Tibial artery (tissue), 4 donors: ENCODE measurements at regions not wholly inside any gene's neighbourhood (a gene's known extent, or its start where the extent isn't known, plus 50 kb on each side); places are given as distances from the start of the nearest gene placed in this dataset.

Experiments
- DNase-seq, 2 donors: peaks; one replicate each; pipeline ENCODE4 v3.0.0-alpha.2; 2019
- H3K27ac ChIP-seq, 2 donors: fragments of 200-600 bp; sonication (generic) in 1 of 2; 1 replicate in 1 of 2; 2 replicates in 1 of 2; pipeline ENCODE4 v1.5.1; 2018 to 2019; ENCODE audit warnings: mild to moderate bottlenecking in 1 of 2
- H3K27me3 ChIP-seq, 2 donors: fragments of 200-600 bp; sonication (generic) in 1 of 2; one replicate each; pipeline versions ENCODE4 v1.5.1 to v1.6.0; 2016 to 2019
- H3K36me3 ChIP-seq, 3 donors: fragments of 200-600 bp; sonication (generic) in 2 of 3; one replicate each; pipeline ENCODE4 v1.5.1; 2016 to 2019; ENCODE audit warnings: mild to moderate bottlenecking in 2 of 3
- H3K4me1 ChIP-seq, 4 donors: fragments of 200-600 bp; sonication (generic) in 2 of 4; 1 replicate in 3 of 4; 2 replicates in 1 of 4; pipeline ENCODE4 v1.5.1; 2016 to 2019
- H3K4me3 ChIP-seq, 2 donors: fragments of 200-600 bp; sonication (generic) in 1 of 2; 1 replicate in 1 of 2; 2 replicates in 1 of 2; pipeline ENCODE4 v1.5.1; 2018 to 2019; ENCODE audit warnings: mild to moderate bottlenecking in 2 of 2
- H3K9me3 ChIP-seq, 3 donors: fragments of 200-600 bp; sonication (generic) in 1 of 3; one replicate each; pipeline ENCODE4 v1.5.1; 2016 to 2019
- CTCF ChIP-seq, 2 experiments: fragments of 200-600 bp in 1 of 2; fragments of 450-650 bp in 1 of 2; IDR thresholded peaks; one replicate each; pipeline ENCODE4 v1.5.1; 2017 to 2019; ENCODE audit warnings: antibody characterized with exemption in 2 of 2, mild to moderate bottlenecking in 1 of 2, moderate library complexity in 1 of 2
- intact Hi-C: fragments of 100-400 bp; cut with DNase I; formaldehyde crosslinking; loops from one replicate; pipeline ENCODE4 v1.15.0; 2023; ENCODE audit warnings: low total_unique reads

DNA sequence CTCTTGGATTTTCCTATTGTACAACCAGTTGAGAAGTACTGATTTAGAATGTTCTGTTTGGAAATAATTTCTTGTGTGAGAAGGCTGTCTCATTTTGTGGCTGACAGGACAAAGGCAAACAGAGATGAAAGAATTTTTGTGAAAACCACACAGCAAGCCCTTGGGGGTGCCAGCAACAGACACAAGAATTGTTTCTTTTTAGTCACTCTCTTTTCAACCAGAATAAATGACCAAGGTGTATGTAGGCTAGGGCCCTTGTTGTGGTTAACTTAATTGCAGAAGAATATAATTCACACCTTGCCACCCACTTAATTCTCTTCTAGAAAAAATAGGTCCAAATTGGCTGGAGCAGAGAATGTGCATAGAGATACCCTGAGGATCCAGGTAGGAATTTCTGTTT, 329.4 kb upstream of the TBC1D5 start:
- DNase-seq: no peak
- Histone ChIP-seq H3K4me3 (no peak overlapping the region), H3K27ac (no peak overlapping the region), H3K9me3 (no peaks in the 10 kb centered on the region), H3K36me3 (no peaks in the 10 kb centered on the region), H3K27me3 (no peaks in the 10 kb centered on the region), H3K4me1 (no peaks in the 10 kb centered on the region)
- intact Hi-C loops: no loop called here
- TF ChIP-seq CTCF (IDR thresholded peaks at IDR 0.05): no peak

DNA sequence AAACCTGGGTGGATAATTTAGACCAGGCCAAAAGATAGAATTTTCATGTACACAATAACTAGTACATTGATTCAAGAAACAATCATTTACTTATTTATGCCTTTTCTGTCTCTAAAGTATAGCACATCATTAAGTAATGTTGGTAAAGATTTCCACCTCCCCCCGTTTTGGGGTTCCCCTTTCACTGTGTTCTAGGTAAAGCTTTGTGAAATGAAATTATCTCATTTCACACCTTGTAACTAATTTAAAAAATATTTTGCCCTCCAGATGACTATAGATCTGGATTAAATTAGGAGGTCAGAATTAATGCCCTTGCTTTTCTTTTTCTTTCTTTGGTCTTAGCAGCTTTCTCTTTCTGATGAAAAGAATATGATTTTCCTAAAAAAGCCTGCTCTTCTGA, 328.5 kb upstream of the TBC1D5 start:
- H3K4me3 ChIP-seq: no peak overlapping the region
- no peak for DNase-seq
- H3K27ac ChIP-seq: no peak overlapping the region
- no peak for TF ChIP-seq CTCF (IDR thresholded peaks at IDR 0.05)
- intact Hi-C loops: no loop called here
- no peaks in the 10 kb centered on the region for H3K36me3 ChIP-seq
- H3K9me3 ChIP-seq: no peaks in the 10 kb centered on the region
- H3K27me3 ChIP-seq: no peaks in the 10 kb centered on the region
- H3K4me1 ChIP-seq: no peaks in the 10 kb centered on the region

GRCh38 chr3:18070231-18070630, 327.8 kb upstream of the TBC1D5 start:
- no peak for TF ChIP-seq CTCF (IDR thresholded peaks at IDR 0.05)

DNA sequence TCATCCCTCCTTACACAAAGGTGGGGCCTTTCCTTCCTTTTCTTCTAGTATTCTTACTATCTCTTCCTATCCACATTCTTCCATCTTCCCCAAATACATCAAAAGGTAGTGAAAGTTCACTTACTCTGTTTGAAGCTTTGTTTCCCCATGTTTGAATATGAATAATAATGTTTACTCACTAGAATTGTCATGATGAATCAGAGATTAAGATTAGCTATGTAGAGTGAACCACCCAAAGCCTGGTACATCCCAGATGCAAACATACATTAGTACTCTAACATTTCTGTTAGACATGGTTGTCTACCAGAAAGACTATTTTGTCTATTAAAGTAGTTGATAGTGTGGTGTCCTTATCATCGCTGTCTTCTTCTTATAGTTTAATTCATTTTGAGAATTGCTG, 327.1 kb upstream of the TBC1D5 start:
- H3K36me3 ChIP-seq: no peaks in the 10 kb centered on the region
- intact Hi-C loops: no loop called here
- no peaks in the 10 kb centered on the region for H3K9me3 ChIP-seq
- no peak for DNase-seq
- H3K27ac ChIP-seq: no peak overlapping the region
- H3K4me3 ChIP-seq: no peak overlapping the region
- H3K4me1 ChIP-seq: no peaks in the 10 kb centered on the region
- TF ChIP-seq CTCF (IDR thresholded peaks at IDR 0.05): no peak
- no peaks in the 10 kb centered on the region for H3K27me3 ChIP-seq

More at GRCh38 chr3:18070231-18070630, 327.8 kb upstream of the TBC1D5 start:
- no peak for DNase-seq
- no peaks in the 10 kb centered on the region for H3K9me3 ChIP-seq
- no peak overlapping the region for H3K27ac ChIP-seq
- no peak overlapping the region for H3K4me3 ChIP-seq
- no peaks in the 10 kb centered on the region for H3K4me1 ChIP-seq
- no peaks in the 10 kb centered on the region for H3K27me3 ChIP-seq
- H3K36me3 ChIP-seq: no peaks in the 10 kb centered on the region
- intact Hi-C loops: no loop called here

DNA sequence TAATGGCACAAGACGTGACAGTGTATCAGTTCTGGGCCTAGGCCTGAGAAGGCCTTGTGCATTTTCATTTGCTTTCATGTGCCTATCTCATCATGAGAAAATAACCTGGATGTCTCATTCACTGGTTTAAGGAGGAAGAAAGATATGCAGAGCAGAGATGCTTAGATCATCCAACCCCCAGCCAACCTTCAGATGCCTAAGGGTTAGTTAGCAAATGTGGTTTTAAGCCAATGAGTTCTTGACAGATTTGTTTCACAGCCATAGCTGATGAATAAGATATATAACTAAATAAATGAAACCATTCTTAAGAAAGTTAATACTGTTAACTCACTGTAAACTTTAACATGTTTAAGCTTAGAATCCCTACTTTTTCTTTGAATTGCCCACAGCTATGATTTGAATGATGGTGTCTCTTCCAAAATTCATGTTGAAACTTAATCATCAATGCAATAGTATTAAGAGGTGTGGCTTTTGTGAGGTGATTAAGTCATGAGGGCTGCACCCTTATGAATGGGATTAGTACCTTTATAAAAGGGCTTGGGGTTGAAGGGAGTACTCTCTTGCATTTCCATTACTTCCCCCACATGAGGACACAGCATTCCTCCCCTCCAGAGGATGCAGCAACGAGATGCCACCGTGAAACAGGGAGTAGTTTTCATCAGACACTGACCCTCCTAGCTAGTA, 324.6 kb upstream of the TBC1D5 start:
- peaks cover 0 to 10% (median 0%) of the 10 kb centered on the region in 4 donors for H3K4me1 ChIP-seq
- no peak for TF ChIP-seq CTCF (IDR thresholded peaks at IDR 0.05)
- no peak for DNase-seq
- H3K36me3 ChIP-seq: no peaks in the 10 kb centered on the region
- no peaks in the 10 kb centered on the region for H3K9me3 ChIP-seq
- H3K27me3 ChIP-seq: no peaks in the 10 kb centered on the region
- H3K27ac ChIP-seq: no peak overlapping the region
- intact Hi-C loops: no loop called here
- no peak overlapping the region for H3K4me3 ChIP-seq

GRCh38 chr3:18064586-18064985, 322.2 kb upstream of the TBC1D5 start:
- intact Hi-C loops: no loop called here
- TF ChIP-seq CTCF (IDR thresholded peaks at IDR 0.05): no peak
- DNase-seq: no peak
- H3K36me3 ChIP-seq: no peaks in the 10 kb centered on the region
- no peaks in the 10 kb centered on the region for H3K27me3 ChIP-seq
- H3K4me3 ChIP-seq: no peak overlapping the region
- H3K4me1 ChIP-seq: peaks cover 0 to 10% (median 0%) of the 10 kb centered on the region in 4 donors
- H3K9me3 ChIP-seq: no peaks in the 10 kb centered on the region
- H3K27ac ChIP-seq: no peak overlapping the region
